Stimulated activated CD4-positive, alpha-beta T cell treated with anti-CD3 and anti-CD28 coated beads, Interleukin-2, amount 100 ng/mL, for 4 hours (primary cell): ENCODE measurements at regions not wholly inside any gene's neighbourhood (a gene's known extent, or its start where the extent isn't known, plus 50 kb on each side); places are given as distances from the start of the nearest gene placed in this dataset.
"Not testable (repeated sequence)": the region's sequence is repeated elsewhere in the genome, so short reads cannot be mapped to it uniquely, and the experiment has no call there.

Experiments used
- DNase-seq: peaks from one replicate; pipeline ENCODE4 v3.0.0-alpha.2; 2020; ENCODE audit warnings: low read depth

DNA sequence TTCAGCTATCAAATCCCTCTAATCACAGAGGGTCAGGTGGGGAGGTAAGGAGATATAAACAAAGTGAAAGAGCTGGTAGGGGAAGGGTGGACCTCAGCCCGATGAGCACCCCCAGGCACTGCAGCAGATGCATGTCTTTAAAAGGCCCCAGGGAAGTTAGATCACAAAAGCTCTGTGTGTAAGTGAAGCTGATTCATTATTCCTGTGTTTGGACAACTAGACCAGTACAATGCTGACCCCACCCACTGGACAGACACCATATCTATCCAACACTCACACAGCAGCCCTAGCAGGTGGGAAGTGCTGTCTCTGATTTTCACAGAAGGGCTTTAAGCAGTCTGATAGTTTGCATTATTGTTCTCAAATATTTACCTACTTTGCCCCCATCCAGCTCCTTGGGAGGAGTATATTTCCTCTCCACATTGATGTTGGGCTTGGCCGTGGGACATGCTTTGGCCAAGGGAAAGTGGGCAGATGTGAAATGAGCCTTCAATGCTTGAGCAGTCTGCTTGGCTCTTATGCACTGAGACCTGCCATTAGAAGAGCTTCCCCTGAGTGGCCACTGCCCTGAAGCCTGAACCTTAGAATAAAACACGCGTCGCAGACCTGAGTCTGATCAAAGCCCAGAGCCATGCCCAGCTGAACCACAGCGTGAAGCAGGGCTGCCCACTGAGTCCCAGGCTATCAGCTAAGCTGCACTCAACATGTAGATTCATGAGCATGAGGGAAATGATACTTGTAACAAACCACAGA is 111.4 kb downstream of the COPS8 start:
- DNase-seq: no peak

DNA sequence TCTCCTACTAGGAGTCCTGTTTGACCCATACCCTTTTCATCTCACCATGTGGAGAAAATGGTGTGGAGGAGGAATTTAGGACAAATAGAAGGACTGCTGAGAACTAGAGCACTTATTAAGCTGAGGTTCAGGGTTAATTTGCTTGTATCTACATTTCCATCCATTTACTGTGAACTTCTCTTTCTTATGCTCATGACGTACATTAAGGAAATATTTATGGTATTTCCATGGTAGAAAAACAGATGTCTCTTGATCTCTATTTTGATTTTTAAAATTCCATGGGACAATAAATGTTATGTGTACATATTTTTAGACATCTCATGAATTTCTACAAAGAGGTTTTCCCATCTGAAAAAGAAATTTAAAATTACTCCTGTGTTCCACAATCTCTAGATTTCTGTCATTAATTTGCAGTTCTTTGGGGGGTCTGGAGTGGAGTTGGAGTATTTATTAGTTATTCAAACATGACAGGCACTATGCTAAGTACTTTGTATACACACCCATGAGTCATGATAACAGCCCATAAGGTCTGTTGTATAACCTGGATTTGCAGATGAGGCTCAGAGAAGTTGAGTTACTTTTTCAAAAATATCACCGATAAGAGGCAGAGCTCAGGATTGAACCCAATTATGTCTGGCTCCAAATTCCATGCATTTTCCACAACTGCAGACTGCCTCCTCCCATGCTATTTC is 112.6 kb downstream of the COPS8 start:
- DNase-seq: no peak

DNA sequence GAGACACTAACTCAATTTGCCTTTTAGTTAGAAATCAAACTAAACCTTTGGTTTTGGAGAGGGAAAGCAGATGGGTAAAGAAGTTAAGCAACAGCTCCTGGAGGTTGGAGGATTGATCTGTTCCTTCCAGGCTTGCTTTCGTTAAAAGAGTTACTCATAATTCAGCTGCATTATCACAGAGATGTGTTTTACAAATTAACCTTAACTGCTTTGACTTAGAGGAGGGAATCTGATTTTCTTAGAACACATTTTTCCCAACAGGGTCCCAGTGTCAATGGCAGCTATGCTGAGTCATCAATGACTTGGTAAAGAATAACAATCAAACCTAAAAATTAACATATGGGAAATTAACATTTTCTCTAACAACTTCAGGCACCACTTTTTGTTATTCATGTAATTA is 113.4 kb downstream of the COPS8 start:
- DNase-seq: no peak

DNA sequence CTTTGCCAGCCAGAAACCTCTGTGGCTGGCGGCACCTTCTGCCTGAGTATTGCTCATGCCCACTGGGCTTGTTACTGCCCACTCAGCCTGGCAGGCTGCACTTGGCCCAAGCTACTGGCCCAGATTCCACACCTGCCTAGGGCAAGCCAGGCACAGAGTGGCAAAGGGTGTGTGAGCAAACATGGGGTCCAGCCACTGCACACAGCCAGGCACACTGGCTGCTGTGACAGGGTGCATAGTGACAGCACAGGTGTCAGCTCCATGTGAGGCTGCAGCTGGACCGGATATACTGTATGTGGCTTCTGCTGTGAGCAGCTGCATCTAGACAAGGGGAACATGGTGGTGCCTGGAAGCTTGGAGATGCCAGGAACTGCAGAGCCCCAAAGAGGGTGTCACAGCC is 113.9 kb downstream of the COPS8 start:
- no peak for DNase-seq

DNA sequence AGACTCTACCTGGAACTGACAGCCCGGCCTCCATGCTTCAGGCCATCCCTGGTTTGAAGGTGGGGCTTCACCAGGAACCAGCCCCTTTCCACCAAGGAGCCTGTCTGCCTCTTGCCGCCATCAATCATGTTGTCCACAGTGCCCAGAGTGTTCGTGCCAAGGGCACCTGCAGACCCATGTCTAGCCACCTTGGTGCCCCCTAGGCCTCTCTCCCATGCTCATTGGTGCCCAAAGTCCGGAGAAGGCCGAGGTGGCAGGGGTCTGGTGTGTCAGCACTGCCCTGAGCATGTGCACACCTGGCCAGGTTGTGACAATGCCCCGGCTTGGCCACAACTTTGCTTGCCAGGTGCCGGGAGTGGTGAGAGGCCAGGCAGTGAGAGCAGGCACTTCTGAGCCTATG is 114.8 kb downstream of the COPS8 start:
- no peak for DNase-seq

DNA sequence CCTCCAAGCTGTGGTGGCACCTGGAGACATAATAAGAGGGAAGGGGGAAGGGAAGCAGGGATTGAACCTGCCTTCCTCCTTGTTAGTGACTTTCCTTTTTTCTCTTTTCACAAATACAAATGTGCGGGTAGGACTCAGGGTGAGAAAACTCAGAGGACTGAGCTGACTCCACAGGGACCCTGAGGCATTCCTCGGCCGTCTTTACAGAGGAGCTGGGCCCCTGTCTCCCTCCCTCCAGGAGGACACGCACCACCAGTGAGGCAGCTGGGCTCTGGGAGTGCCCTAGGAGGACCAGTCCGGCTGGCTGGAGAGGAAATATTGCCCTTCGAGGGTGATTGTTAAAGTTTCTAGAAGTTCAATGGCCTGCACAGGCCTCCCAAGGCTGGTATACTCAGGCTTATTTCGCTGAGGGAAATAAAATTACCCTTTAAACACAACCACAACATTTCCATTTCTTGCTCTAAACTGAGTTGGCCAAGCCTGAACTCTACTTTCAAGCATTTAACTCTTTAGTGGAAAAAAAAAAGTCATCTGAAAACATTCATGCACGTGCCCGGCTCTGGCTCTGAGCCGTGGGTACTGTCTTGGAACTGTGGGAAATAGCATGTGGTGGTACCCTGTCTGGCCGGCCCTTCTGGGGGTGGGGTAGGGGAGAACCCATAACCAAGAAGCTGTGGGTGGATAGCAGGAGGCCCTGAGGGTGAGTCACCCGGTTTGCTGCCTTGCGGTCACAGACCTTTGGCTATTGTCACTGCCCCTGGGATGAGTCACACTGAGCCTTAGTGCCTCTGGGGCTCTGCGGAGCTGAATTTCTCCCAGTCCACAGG is 116.0 kb downstream of the COPS8 start:
- DNase-seq: no peak

DNA sequence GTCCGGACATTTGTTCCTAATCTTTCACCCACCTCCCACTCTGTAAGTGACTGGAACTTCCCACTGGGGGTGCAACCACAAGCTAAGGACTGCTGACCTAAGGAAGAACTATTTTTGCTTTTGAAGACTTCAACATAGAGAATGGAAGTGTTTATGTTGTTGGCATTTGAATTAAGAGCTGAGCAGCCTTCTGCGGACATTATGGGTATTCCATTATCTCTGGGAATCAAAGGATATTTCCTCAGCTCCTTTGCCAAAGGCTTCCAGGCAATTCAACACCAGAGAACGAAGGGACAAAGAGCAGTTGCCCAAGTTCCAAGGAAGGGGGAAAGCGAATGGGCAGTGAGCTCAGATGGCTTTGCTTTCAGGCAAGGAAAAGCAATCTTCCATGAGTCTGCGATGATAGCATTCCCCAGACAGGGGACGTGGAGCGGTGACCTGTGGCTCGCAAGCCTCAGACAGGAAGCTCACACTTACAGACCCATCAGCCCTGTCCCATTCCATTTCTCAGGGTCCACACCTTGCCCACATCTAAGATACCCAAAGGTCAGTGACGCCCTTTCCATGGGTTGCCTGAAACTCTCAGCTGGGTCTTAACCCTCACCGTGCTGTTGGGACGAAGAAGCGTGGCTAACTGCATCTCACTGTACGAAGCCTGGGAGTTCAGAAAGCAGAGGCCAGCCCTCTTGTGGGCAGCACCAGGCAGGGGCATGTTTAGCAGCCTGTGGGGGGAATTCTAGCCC is 116.8 kb downstream of the COPS8 start:
- DNase-seq: no peak

DNA sequence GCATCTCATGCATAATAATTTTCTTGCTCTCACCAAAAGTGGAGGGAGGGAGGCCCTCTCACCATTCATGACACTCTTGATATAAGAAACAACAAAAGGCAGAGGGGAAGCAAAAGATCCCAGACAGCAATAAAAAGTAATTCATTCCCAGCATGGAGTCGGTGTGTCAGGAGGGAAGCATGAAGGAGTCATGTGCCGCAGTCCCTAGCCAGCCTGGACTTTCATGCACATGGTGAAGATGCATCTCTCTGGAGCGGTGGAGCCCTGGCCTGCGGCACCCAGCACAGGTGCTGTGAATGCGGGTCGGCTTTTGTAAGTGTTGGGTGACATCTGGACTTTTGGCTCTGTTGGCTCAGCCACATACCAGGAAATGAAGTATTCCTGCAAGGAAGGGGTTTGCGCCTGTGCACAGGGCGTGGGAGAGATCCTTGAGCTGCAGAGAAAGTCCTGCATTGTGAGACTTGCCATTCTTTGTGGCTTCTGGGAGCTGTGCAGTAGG is 119.4 kb downstream of the COPS8 start:
- DNase-seq: no peak

DNA sequence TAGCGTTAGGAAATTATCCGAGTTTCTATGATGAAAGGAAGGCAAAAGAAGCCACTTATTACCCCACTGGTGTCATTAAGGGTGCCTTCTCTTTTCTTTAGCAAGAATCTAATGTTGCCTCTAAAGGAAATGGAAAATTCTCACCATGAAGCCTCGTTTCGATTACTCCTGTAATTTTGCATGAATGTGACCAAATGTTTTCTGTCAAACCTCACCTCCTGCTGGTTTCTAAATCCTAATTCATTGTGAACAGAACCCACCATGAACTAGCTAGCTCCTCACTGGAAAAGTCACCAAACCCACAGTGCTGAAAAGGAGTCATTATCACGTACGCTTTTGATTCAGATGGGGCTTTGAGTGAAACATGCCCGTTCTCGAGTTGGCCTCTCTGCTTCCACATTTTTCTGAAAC is 119.9 kb downstream of the COPS8 start:
- DNase-seq: no peak

DNA sequence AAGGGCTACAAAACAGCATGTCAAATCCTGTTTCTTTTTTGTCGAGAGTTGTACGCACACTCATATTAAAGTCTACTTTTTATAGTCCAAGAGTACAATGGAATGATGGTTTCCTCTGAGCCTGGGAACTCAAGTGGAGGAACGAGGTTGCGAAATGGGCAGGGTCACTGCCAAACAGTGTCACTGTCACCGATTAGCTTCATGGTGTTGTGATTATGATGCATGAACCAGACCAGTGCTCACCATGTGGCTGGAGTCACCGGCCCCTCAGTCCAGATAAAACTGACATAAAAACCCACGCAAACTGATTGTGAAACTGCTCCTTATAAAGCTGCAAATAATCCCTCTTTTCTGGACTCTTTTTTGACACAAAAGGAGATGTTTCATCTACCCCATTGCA is 122.0 kb downstream of the COPS8 start:
- no peak for DNase-seq

DNA sequence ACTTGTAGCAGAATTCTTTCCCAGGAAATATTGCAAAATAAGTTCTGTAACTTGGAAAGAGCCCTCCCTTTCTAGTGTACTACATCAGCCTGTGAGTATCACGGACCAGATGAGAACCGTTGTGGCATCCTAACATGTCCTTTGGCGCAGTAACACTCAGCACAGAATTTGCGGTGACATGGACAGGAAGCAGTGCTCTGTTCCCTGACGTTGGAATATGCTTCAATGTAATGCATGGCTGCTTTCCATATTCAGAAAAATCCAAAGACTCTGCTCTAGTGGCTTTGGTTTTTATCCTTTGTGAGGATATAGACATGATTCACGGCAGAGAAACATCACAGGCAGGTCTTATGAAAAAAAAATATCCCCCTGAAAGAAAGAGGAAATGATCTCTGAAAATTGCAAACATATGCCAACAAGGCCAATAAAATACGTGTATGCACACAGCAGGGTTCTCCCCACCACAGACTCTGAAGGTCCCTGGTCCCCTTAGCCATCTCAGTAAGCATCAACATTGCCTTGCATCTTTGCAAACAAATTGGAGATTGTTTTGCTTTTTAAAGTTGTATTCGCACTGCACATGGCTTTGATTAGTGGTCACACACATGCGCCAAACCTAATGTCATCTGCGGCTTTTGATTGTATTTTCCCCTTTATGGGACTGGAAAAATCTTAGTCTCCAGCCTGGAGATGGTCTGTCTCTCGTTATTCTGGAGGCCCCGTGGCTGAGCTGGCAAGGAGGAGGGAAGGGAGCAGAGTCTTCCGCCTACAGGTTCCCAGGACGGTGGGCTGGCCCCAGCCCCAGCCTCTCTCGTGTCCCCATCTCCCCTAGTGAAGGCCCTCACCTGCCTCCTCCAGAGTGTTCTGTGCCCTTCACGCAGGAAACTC is 122.9 kb downstream of the COPS8 start:
- DNase-seq: no peak

DNA sequence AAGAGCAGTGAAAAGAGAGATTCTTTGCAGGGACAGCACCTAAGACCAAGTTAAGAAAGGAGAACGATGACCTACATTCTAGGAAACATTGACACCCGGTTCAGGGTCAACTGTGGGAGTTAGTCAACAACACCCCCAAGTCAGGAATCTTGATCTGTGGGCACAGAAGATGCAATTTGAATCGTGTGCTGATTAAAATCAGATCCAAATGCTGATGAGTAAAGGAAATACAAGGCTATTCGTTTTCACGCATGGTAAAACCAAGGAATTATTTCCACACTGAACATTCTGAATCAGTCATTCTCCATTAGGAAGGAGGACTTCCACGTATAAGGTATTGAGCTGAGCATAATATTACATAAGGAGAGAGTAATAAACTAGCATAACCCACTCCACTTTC is 124.2 kb downstream of the COPS8 start:
- no peak for DNase-seq

DNA sequence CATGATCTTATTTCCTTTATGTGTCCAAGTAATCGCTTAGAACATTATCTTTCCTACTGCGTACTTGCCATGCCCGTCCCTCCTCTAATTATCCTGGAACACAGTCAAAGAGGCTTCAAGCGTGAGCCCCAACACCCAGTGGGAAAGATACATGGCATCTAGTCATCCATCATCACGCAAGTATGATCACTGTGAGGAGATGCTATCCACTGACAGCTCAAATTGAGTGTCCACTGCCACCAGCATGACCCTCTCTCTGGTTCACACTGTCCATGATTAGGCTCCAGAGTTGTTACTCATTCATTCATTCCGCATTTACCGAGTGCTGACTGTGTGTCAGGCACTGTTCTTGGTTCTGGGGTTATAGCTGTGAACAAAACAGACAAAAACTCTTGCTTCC is 124.6 kb downstream of the COPS8 start:
- no peak for DNase-seq

DNA sequence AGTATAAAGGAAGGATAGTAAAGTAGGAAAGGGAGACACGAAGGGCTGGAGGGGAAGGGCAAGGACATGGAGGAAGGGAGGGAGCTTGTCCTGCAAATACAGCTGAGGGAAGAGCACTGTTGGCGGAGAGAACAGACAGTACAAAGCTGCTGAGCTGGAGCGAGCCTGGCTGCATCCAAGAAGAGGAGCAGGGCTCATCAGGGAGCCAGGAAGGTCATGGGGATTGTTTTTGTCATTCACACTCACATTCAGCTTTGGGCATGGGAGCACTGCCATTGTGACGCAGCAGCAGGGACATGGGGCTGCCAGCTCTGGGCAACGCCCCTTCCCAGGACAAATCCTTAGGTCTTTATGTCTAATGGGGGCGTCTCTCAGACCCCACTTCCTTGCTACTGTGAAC is 125.1 kb downstream of the COPS8 start:
- DNase-seq: no peak

DNA sequence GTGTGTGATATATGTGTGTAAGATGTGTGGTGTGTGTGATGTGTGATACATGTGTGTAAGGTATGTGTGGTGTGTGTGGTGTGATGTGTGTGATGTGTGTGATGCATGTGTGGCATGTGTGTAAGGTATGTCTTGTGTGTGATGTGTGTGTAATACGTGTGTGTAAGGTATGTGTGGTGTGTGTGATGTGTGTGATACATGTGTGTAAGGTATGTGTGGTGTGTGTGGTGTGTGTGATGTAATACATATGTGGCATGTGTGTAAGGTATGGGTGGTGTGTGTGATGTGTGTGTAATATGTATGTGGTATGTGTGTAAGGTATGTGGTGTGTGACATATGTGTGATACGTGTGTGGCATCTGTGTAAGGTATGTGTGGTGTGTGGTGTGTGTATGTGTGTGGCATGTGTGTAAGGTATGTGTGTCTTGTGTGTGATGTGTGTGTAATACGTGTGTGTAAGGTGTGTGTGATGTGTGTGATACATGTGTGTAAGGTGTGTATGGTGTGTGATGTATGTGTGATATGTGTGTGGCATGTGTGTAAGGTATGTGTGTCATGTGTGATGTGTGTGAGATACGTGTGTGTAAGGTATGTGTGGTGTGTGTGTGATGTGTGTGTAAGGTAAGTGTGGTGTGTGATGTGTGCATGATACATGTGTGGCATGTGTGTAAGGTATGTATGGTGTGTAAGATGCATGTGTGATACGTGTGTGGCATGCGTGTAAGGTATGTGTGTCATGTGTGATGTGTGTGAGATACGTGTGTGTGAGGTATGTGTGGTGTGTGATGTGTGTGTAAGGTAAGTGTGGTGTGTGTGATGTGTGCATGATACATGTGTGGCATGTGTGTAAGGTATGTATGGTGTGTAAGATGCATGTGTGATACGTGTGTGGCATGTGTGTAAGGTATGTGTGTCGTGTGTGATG is 126.9 kb downstream of the COPS8 start:
- DNase-seq: not testable (repeated sequence)

DNA sequence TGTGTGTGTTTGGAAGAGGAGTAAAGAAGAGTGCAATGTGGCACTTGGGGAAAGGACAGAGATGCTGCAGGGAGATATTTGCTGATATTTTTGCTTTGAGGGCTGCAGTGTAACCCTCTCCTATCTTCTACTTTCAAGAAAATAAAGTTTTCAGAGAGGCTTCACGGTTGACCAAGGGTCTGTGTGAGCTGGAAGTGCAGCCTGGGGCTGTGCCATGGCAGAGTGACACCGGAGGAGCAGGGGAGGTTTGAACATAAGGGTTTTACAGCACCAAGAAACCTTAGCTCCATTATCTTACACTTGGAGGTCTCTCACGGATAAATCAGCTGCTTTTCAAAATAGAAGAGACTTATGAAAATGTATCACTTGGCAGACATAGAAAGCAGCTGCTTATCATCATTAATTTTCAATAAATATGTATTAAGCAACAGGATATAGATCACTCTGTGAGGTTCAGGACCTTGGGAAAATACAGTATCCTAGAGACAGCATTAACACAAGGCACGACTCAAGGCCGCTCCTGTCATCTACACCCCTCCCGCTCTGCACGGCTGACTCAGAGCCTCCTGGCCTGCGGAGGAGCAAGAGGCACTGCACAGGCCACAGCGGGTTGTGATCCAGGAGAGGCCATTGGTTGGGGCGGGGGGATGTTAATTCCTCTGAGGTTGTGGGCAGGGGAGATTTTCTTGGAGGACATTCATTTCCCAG is 127.8 kb downstream of the COPS8 start:
- DNase-seq: no peak

DNA sequence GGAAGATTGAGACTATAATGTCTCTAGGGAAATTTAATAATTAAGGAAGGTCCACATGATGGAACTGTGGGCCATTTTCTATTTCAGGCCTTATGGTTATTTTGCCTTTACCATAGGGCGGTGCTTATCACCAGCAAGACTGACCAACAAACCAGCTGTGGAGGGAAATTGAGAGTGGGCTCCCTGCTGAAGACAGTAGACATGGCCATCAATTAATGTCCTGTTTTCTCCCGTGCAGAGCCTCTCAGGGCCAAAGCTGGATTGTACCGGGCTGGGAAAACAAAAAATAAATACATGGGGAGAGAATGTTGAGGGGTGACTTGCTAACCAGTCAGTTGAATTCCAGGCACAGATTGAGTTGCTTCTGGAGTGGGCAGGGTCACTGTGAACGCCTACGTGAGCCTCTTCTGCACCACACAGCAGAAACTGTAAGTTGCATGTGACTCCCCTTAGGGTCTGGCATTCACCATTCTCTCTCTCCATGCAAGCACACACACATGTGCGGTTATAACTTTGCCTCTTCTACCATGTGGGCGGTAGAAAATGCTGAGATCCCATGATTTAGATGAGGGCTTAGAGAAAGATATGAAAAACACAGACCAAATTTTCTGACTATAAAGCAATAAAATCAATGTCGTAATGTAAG is 128.5 kb downstream of the COPS8 start:
- DNase-seq: no peak

DNA sequence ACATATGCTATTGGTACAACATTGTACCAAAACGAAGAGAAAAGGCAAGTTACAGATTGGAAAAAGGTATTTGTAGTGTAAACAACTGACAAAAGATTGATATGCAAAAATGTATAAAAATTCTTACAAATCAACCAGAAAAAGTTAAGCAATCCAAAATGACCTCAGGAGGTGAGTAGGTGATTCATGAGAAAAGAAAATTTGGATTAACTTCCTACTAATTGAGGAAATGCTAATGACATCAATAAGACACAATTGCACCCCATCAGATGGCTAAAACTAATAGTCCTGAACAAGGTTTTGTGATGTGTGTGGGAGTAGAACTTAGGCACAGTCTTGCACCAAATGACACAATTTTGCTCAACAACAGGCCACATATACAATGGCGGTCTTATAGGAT is 129.3 kb downstream of the COPS8 start:
- no peak for DNase-seq
